Psoas muscle (tissue), 7 donors: ENCODE measurements at regions not wholly inside any gene's neighbourhood (a gene's known extent, or its start where the extent isn't known, plus 50 kb on each side); places are given as distances from the start of the nearest gene placed in this dataset.

Source experiments
- ATAC-seq, 4 donors: fragments of 200-7000 bp; cut with Tn5 transposase; one replicate each; pipeline ENCODE4 v1.9.1; 2020; ENCODE audit warnings: moderate library complexity in 3 of 4, mild to moderate bottlenecking in 2 of 4
- DNase-seq, 2 donors: peaks; one replicate each; pipeline ENCODE4 v3.0.0-alpha.2; 2020
- H3K27ac ChIP-seq: fragments of 200-600 bp; one replicate; pipeline ENCODE4 v1.8.0; 2022
- H3K27me3 ChIP-seq, 3 donors: fragments of 200-600 bp in 1 of 3; one replicate each; pipeline versions ENCODE4 v1.6.1 to v1.8.0; 2013 to 2022; ENCODE audit warnings: low read length in 2 of 3, mild to moderate bottlenecking in 2 of 3, moderate library complexity in 1 of 3; ENCODE audit not compliant: insufficient read depth in 3 of 3
- H3K36me3 ChIP-seq, 2 donors: fragments of 200-600 bp in 1 of 2; one replicate each; pipeline versions ENCODE4 v1.6.1 to v1.8.0; 2013 to 2022; ENCODE audit warnings: low read depth in 1 of 2, mild to moderate bottlenecking in 1 of 2, moderate library complexity in 1 of 2; ENCODE audit not compliant: insufficient read depth in 1 of 2
- H3K4me1 ChIP-seq: fragments of 200-600 bp; one replicate; pipeline ENCODE4 v1.8.0; 2022
- H3K4me3 ChIP-seq: fragments of 200-600 bp; one replicate; pipeline ENCODE4 v1.8.0; 2022; ENCODE audit warnings: mild to moderate bottlenecking
- H3K9me3 ChIP-seq: fragments of 200-600 bp; one replicate; pipeline ENCODE4 v1.8.0; 2022
- WGBS, 3 donors: extraction: QIAGEN DNeasy Blood & Tissue Kit; methylation state at CpG; one replicate each; pipeline versions ENCODE4 v1.1.6 to v1.1.7; 2013; 5-methylcytosine and 5-hydroxymethylcytosine counted together
- intact Hi-C, 2 donors: fragments of 100-400 bp; cut with DNase I; formaldehyde crosslinking; loops; one replicate each; pipeline versions ENCODE4 v1.11.0 to v1.14.2; 2022
- TF ChIP-seq, protein P1 (sequence below): fragments of 200-600 bp; IDR thresholded peaks from one replicate; pipeline ENCODE4 v1.8.0; 2022; ENCODE audit warnings: antibody characterized with exemption
- donor health status: healthy with polysubstance abuse.
- donor health status: DM: no; HTN: no; CAD: no; lungs with moderate emphysema.
- donor health status: Bipolar disorder and iron deficiency.
- donor health status: healthy.
- donor health status: DM: yes; HTN: yes; CAD: no.
- donor health status: DM: no; HTN: no; CAD: no.
- donor health status: DM: yes; HTN: yes; CAD: no.

DNA sequence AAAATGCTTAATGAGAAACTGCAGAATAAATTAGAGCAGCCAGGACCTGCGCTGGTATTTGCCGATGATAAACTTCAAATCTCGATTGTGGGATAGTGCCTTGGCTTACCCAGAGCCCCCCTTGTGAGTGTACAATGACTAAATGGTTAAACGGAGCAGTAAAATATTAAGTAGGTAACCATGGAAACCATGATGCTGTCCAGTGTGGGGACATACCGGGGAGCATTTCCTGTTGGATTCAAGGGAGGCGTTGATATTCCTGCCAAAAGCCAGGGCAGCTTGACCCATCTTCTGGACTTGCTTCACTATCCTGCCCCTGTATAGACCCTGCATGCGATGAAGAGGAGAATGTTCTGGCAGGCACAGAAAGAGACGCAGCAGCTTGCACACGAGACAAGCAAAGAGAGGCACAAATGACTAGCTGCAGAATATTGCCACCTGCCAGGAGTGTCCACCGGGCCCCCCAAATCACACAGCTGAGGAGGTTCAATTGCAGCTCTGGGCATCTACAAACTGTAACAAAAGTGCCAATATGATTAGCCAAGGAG is 255.3 kb upstream of the TSHZ3 start:
- no peaks in the 10 kb centered on the region for H3K27me3 ChIP-seq
- H3K9me3 ChIP-seq: no peaks in the 10 kb centered on the region
- H3K4me3 ChIP-seq: no peak overlapping the region
- no peaks in the 10 kb centered on the region for H3K4me1 ChIP-seq
- no peaks in the 10 kb centered on the region for H3K36me3 ChIP-seq
- ATAC-seq: no peak
- intact Hi-C loops: no loop called here
- WGBS, 3 donors: 48 to 57% (median 52%) methylated on average over 10 of the region's 10 CpGs
- TF ChIP-seq, protein P1, sequence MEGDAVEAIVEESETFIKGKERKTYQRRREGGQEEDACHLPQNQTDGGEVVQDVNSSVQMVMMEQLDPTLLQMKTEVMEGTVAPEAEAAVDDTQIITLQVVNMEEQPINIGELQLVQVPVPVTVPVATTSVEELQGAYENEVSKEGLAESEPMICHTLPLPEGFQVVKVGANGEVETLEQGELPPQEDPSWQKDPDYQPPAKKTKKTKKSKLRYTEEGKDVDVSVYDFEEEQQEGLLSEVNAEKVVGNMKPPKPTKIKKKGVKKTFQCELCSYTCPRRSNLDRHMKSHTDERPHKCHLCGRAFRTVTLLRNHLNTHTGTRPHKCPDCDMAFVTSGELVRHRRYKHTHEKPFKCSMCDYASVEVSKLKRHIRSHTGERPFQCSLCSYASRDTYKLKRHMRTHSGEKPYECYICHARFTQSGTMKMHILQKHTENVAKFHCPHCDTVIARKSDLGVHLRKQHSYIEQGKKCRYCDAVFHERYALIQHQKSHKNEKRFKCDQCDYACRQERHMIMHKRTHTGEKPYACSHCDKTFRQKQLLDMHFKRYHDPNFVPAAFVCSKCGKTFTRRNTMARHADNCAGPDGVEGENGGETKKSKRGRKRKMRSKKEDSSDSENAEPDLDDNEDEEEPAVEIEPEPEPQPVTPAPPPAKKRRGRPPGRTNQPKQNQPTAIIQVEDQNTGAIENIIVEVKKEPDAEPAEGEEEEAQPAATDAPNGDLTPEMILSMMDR: no peak
- no peak overlapping the region for H3K27ac ChIP-seq
- no peak for DNase-seq

DNA sequence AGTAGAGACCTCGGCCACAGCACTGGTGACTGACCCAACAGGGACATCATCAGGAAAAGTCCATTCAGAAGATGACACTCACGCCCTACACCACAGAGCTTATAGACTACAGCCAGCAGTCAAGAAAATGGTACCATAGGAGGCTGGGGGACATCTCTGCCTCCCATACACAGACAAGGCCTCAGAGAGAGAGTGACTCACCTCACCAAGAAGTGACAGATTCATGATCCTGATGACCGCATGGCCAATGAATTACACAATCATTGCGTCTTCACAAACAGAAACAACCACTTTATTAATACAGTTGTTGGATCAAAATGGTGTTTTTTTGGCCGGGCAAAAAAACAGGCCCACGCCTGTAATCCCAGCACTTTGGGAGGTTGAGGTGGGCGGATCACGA is 260.8 kb upstream of the TSHZ3 start:
- intact Hi-C loops: no loop called here
- Histone ChIP-seq H3K9me3 (no peaks in the 10 kb centered on the region), H3K4me1 (no peaks in the 10 kb centered on the region), H3K27ac (no peak overlapping the region), H3K36me3 (no peaks in the 10 kb centered on the region), H3K4me3 (no peak overlapping the region), H3K27me3 (no peaks in the 10 kb centered on the region)
- ATAC-seq (no peak), DNase-seq (no peak)
- 86 to 92% (median 91%) methylated on average over 8 of the region's 8 CpGs for WGBS, 3 donors
- TF ChIP-seq, protein P1: no peak

DNA sequence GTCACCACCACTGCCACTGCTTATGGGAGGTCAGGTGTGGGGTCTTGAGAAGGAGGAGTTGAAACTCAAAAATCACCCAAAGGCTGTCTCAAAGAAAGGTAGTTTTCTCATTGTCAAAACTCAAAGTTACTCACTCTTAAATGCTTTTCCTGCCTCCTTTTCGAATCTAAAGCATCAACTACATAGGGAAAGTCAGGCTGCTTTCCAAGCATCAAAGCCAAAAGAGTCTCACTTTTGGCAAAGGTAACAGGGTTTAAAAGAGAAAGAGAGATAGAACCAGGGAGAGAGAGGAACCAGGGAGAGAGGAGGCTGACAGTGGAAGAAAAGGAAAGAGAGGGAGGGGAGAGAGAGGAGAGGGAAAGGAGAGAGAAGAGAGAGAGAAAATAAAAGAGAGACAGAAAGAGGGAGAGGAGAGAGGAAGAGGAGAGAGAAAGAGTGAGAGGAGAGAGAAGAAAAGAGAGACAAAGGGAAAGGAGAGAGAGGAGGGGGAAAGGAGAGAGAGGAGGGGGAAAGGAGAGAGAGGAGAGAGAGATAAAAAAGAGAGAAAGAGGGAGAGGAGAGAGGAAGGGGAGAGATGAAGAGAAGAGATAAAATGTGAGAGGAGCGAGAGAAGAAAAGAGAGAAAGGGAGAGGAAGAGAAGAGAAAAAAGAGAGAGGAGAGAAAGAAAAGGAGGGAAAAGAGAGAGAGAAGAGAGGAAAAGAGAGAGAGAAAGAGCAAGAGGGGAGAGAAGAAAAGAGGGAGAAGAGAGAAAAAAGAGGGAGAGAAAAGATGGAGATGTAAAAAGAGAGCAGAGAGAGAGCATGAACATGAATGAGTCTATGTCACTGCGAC is 262.0 kb upstream of the TSHZ3 start:
- no peaks in the 10 kb centered on the region for H3K27me3 ChIP-seq
- H3K27ac ChIP-seq: no peak overlapping the region
- 76 to 86% (median 84%) methylated on average over 3 of the region's 3 CpGs for WGBS, 3 donors
- H3K36me3 ChIP-seq: no peaks in the 10 kb centered on the region
- H3K4me1 ChIP-seq: no peaks in the 10 kb centered on the region
- DNase-seq: no peak
- H3K4me3 ChIP-seq: no peak overlapping the region
- TF ChIP-seq, protein P1: no peak
- no peak for ATAC-seq
- no peaks in the 10 kb centered on the region for H3K9me3 ChIP-seq
- intact Hi-C loops: no loop called here

DNA sequence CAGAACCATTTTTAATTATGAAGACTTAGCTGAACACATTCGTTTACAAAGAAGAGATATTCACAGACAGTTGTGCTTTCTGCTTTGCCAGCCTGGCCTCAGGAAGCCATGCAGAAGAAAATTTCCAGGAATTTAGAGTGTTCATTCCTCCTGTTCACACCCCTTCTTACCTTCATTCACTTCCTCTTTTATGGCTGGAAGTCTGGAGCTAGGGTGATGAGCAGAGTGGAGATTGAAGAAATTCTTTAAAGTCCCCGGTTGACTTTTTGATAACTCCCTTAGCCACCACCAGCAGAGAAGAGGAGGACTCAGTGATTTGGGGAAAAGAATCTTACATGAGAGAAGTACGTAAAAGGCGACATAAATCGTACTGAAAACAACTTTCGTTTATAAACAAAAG is 263.6 kb upstream of the TSHZ3 start:
- DNase-seq: no peak
- TF ChIP-seq, protein P1: no peak
- Histone ChIP-seq H3K9me3 (no peaks in the 10 kb centered on the region), H3K27ac (no peak overlapping the region), H3K36me3 (no peaks in the 10 kb centered on the region), H3K4me1 (no peaks in the 10 kb centered on the region), H3K4me3 (no peak overlapping the region), H3K27me3 (no peaks in the 10 kb centered on the region)
- intact Hi-C loops: no loop called here
- 76 to 85% (median 83%) methylated on average over 6 of the region's 6 CpGs for WGBS, 3 donors
- ATAC-seq: no peak
